ENCODE measurements at regions not wholly inside any gene's neighbourhood (a gene's known extent, or its start where the extent isn't known, plus 50 kb on each side); places are given as distances from the start of the nearest gene placed in this dataset.
A peak's percentile ranks its signal among the peaks of the same experiment; 100 is the strongest.

DNA sequence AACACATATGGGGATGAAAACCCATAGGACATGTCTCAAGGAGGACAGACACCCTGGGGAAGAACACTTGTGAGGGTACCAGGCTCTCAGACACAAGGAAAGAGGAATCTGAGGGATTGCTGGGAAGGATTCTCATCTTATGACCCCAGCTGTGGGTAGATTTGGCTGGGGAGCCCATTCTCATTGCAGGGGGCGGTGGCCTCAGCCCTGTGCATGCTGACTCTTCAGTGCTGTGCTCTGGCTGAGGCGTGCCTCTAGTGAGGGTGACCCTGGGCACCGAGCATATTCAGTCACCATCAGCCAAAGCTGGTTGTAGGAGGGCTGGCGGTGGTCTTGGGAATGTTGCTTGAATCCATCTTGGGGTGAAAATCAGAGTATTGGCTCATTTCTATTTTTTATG is 140.7 kb downstream of the TM9SF2 start:
- DNase-seq (ENCODE audit: low spot score) = no peak

DNA sequence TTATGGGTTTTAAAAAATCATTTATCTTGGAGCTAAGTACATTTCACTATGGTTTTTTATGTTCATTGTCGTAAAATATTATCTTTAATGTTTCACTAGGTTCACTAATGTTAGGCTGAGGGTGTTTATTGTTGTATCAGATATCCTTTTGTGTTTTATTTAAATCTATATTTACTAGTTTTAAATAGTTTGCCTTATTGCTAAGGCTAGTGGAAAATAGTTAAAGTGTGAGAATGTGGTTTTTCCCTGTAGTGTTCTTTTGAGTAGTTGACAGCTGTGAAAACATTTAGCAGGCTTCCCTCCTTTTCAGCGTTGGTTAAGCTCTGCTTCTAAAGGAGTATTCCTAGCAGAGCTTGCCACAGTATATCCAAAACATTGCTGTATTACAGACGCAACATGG is 139.0 kb downstream of the TM9SF2 start:
- DNase-seq (ENCODE audit: low spot score) = no peak

DNA sequence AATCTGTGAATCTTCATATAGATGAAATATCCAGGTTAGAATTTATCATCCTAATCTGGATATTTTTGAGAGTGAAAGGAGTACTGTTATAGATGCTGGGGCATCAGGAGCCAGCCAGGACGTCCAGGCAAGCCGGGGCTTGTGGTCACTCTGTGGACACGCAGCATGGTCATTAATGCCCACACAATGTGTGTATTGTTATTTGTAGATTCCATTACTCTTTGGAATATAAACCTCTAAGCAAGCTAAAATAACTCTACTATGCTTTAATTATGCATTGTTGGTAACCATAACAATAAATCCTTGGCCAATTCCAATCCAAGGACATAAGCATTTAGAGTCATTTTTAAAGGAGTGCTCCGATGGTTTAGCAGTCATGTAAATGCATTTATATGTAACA is 137.9 kb downstream of the TM9SF2 start:
- DNase-seq (ENCODE audit: low spot score) = no peak

DNA sequence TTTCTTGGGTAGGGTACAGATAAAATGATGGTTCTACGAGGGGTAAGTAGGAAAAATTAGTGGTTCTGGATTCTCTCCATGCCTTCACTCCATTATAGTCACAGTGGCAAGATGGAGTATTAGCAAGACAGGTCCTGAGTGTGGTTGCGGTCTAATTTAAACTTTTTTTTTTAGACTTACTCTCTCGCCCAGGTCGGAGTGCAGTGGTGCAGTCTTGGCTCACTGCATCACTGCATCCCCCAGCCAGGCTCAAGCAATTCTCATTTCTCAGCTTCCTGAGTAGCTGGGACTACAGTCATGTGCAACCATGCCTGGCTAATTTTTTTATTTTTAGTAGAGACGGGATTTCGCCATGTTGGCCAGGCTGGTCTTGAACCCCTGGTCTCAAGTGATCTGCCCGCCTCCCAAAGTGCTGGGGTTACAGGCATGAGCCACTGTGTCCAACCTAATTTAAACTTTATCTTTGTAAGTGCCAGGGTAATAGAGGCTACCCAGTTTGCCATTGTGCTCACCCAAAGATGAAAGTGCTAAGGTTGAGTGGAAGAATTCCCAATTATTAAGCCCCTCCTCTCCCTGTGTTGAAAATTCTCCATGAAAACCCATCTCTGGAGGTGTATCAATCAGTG is 135.6 kb downstream of the TM9SF2 start:
- DNase-seq (ENCODE audit: low spot score) = no peak

DNA sequence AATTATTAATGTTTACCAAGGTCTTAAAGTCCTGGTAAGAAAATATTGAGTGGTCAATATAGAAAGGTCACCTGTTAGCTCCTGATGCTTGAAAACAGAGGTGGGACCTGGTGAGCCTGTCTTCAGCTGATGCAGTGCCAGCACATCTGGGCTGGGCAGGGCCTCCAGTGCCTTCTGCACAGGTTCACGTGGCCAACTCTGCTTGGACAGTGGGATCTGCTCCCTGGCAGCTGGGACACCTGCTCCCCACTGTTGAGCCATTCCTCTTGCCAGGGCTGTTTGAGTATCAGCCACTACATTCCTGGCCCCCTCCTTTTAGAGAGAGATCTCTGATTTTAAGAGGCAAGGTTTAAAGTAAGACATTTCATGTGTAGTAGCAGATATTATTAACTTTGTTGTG is 135.0 kb downstream of the TM9SF2 start:
- no peak for DNase-seq (ENCODE audit: low spot score)

DNA sequence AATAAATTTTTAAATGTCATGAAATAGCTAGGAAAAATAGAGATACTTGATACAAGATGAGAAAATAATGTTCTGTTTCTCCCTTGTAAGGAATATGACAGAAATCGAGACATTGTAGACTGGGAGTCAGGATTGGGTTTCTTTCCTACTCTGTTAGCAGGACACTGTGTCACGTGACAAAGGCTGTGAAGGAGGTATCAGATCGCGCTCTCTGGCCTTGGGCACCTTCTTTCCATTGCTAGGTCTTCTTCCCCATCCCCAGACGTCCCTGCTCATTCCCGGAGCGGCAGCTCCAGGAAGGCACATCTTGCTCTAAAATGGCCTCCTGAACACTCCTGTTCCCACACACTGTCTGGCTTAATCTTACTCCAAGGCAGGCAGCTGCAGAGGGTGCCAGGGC is 133.4 kb downstream of the TM9SF2 start:
- no peak for DNase-seq (ENCODE audit: low spot score)

DNA sequence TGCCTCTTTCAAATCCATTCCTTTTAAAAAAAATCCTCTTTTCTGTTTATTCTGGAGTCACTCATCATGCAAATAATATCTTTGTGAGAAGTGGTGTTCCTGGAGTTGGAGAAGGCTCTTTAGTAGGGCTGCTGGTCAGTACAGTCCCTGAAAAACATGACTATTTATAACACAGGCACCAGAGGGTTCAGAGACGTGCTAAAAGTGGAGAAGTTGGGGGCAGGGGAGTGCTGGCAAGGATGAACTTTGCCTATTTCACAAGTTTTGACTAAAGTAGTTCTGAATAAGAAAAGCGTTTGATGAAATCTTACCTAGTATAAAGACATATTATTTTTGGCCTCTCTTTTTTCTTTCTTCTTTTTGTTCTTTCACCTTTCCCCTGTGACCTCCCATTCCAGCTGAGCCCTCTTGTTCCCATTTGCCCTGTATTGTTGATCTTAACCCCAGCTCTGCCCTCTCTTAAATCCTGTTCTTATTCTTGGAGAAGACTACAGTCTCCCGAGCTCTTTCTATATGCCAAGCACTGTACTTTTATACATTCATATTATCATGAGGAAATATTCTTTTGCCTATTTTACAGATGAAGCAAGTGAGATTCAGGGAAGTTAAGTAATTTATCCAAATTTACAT is 129.1 kb downstream of the TM9SF2 start:
- DNase-seq (ENCODE audit: low spot score) = no peak

DNA sequence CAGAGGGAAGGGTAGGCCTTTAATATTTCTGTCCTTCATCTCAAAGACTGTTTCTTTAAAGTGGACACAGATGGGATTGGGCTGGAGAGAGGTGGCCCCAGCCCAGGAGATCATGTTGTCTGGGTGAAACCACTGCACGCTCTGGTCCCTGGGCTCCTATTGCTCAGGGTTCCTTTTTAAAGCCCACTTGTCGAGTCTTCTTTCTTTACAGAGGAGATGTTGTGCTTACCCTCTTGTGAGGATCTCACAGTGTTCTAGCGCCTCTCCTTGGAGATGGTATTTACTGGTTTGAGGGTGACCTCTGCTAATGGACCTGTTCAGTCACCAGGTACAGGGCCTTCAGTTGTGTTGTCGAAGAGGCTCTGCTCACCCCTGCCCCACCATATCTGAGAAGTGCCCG is 128.4 kb downstream of the TM9SF2 start:
- no peak for DNase-seq (ENCODE audit: low spot score)

DNA sequence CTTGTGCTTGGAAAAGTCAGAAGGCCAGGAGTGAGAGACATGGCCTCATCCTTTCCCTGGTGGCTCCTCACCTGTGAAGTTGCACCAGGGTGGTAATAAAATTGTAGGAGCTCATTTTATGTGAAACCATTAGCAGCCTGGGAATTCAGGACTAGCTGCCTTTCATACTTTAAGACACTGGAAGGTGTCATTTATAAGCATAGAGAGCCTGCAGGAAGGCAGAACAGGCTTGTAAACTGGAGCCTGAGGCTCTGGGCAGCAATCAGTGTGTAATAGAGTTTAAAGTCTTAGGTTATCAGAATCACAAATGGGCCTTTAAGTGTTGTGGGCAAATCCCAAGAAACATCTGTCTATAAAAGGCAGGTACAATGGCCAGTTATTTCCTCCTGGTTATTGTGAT is 127.2 kb downstream of the TM9SF2 start:
- no peak for DNase-seq (ENCODE audit: low spot score)

DNA sequence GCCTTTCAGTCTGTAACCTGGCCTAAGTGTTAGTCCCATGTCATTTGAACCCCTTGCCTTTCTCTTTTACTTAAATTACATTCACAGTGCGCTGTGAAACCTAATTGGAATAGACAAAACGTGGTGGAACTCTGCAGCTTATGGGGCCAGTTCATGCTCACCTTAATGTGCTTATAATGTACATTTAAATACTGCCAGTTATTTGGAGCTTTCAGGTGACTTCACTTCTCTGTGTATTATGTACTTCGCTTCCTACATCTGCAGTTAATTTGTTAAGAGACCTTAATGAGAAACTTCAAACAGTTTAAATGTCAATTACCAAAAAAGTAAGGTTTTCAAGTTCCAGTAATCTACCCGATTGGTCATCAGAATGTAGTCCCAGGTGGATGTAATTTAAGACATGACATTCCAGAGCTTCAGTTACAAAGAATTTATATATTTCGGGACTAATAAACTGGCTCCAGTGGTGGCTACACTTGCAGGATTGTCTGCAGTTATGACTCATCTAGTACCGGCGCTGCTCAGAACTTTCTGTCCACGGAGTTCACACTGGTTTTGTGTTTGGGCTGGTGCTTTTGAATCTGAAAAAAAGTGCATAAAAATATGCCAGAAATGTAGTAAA is 125.3 kb downstream of the TM9SF2 start:
- DNase-seq (ENCODE audit: low spot score) = no peak

DNA sequence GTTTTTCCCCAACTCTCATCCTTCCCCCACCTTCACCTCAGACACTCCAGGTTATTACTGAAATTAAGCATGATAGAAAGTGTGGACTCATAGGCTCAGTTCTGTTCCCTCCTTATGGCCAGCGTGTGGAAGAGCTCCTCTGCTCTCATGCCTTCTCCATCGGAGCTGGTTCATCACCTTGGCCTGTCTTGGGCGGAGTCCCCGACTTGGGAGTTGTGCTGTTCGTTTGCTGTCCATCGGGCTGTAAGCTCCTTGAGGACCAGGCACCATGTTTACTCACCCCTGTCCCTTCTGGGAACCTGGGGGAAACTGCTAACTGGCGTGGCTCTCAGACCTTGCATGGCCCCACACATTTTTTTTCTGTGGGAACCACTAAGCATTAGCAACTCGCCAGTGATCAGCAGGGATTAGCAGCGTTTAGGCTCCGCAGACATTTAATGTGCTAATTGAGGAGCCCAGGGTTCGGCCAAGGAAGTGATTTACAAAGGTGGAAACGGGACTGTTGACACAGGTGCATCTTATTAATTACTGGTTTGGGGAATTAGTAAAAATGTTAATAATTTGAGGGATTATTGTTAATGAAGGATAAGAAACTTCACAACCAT is 123.8 kb downstream of the TM9SF2 start:
- DNase-seq (ENCODE audit: low spot score) = no peak

DNA sequence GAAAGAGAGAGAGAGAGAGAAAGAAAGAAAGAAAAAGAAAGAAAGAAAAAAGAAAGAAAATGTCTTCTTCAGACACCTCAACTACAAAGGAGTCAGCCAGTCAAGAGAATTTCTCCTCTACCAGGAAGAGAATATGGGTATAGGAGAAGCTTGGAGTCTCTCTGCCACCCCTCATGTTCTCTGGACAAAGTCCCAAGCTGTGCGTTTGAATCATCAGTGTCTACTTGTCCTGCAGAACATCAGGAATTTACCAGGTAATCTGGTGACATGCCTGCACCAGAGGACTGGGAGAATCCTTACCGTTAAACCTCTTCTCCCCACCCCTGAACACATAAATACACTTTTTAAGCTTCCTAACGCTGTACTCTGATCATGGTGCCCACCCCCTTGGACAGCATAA is 119.5 kb downstream of the TM9SF2 start:
- no peak for DNase-seq (ENCODE audit: low spot score)

DNA sequence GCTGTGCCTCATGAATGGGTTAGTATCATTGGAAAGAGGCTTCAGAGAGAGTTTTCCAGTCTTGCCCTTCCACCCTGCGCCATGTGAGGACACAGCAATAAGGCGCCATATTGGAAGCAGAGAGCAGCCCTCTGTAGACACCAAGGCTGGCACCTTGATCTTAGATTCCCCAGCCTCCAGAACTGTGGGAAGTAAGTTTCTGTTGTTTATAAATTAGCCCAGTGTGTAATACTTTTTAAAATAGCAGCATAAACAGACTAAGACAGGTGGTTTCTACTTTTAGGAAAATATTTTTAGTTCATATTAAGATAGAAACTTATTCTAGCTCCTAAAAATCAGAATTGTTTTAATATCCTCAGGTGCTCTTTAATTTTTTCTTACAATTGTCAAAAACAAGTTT is 117.9 kb downstream of the TM9SF2 start:
- DNase-seq (ENCODE audit: low spot score) = no peak

DNA sequence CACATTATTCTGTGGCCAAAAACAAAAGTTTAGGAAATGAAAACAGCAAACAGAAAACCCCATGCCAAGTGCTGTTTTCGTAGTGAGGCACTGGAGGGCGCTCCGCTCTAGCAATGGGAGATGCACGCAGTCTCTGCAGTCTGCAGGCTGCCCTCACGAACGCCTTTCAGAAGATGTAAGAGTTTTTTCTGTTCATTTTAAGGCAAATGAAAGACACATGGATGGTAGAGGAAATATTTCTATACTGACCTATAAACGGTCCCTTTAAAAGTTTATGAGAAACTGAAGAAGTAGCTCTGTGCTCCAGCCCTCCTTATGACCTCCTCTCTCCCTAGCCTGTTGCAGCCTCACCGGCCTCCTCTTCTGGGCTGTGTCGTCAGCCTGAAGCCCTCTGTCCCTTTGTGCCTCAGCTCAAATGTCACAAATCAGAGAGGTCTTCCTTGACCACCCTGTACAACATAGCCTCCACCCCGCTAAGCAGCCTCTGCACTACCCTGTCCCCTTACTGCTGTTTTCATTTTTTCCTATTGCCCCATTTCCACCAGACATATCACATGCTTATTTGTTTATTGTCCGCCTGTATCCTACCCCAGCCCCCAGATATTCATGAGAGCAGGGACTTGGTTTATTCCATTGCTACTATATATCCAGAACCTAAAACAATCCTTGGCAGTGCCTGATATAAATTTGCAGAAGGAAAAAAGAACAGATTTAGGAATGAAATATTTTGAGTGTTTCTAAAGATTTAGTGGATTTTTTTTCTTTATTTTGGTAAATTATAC is 116.4 kb downstream of the TM9SF2 start:
- DNase-seq (ENCODE audit: low spot score) = peak; percentile 18

DNA sequence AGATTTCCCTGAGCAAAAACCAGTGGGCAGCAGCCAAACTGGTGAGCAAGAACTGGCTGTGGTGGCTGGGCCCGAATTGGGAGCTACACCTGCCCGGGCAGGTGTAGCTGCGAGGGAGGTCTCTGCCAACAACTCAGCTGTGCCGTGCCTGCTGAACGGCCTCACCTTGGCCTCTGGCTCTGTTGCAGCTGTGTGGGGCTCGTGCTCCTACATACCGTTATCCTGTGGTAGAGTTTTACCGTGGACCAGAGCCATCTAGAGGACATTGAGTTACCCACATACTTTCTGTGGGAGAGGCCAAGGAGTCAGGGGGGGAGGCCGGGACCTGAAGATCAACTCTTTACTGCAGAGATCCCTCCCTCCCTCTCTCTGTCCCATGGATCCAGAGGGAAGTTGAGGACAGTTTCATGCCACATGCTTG is 113.2 kb downstream of the TM9SF2 start:
- DNase-seq (ENCODE audit: low spot score) = peak; percentile 28
